ENCODE measurements at regions not wholly inside any gene's neighbourhood (a gene's known extent, or its start where the extent isn't known, plus 50 kb on each side); places are given as distances from the start of the nearest gene placed in this dataset.

DNA sequence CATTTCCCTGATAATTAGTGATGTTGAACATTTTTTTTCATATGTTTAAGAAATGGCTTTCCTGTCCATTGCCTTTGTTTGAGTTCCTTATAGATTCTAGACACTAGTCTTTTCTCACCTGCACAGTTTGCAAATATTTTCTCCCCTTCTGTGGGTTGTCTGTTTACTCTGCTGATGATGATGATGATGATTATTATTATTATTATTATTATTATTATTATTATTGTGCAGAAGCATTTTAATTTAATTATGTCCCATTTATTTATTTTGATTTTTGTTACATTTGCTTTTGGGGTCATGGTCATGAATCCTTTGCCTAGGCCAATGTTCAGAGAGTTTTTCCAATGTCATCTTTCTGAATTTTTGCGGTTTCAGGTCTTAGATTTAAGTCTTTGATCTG is 492.5 kb upstream of the TSHZ3 start:
- H3K4me2 ChIP-seq (ENCODE audit: low read depth, low read length), result no peak overlapping the region
- peaks cover 24% of the 10 kb centered on the region; the same call in 1 of the 2 replicates for H3K27me3 ChIP-seq (replicated peaks; ENCODE audit: insufficient read depth, low read length)
- no peak for DNase-seq
- H2AFZ ChIP-seq (ENCODE audit: low read length), result no peak overlapping the region
- TF ChIP-seq CTCF (IDR thresholded peaks at IDR 0.05; ENCODE audit: low read length), result no peak
- no peak for TF ChIP-seq EZH2phosphoT487 (IDR thresholded peaks at IDR 0.05; ENCODE audit: low read length)
- no peak for TF ChIP-seq EZH2 (optimal IDR thresholded peaks at IDR 0.05; ENCODE audit: low read depth, low read length)
- H3K79me2 ChIP-seq (ENCODE audit: low read length), result no peaks in the 10 kb centered on the region
- no peaks in the 10 kb centered on the region for H4K20me1 ChIP-seq (ENCODE audit: insufficient read depth, low read length)
- H3K27ac ChIP-seq (ENCODE audit: low read length), result no peak overlapping the region
- H3K4me3 ChIP-seq (ENCODE audit: low read length), result no peak overlapping the region
- H3K9me2 ChIP-seq (replicated peaks; ENCODE audit: insufficient read depth, low read length), result no peaks in the 10 kb centered on the region
- no peaks in the 10 kb centered on the region for H3K9me3 ChIP-seq (replicated peaks; ENCODE audit: insufficient read depth, low read length)
- H3K4me1 ChIP-seq (ENCODE audit: low read length), result no peaks in the 10 kb centered on the region
- H3F3A ChIP-seq (ENCODE audit: insufficient read depth, low read length), result no peaks in the 10 kb centered on the region
- H3K36me3 ChIP-seq (replicated peaks; ENCODE audit: insufficient read depth, low read length), result no peaks in the 10 kb centered on the region
- no peak overlapping the region for H3K9ac ChIP-seq (ENCODE audit: low read length)

GRCh38 chr19:31863122-31863521 is 482.3 kb upstream of the ZNF507 start:
- Histone ChIP-seq H3K4me2 (ENCODE audit: low read depth, low read length) (no peak overlapping the region), H4K20me1 (ENCODE audit: insufficient read depth, low read length) (no peaks in the 10 kb centered on the region), H3K4me3 (ENCODE audit: low read length) (no peak overlapping the region), H3K36me3 (replicated peaks; ENCODE audit: insufficient read depth, low read length) (no peaks in the 10 kb centered on the region), H3K79me2 (ENCODE audit: low read length) (no peaks in the 10 kb centered on the region), H3K27ac (ENCODE audit: low read length) (no peak overlapping the region), H2AFZ (ENCODE audit: low read length) (no peak overlapping the region), H3K9ac (ENCODE audit: low read length) (no peak overlapping the region), H3K9me3 (replicated peaks; ENCODE audit: insufficient read depth, low read length) (no peaks in the 10 kb centered on the region), H3F3A (ENCODE audit: insufficient read depth, low read length) (no peaks in the 10 kb centered on the region), H3K9me2 (replicated peaks; ENCODE audit: insufficient read depth, low read length) (no peaks in the 10 kb centered on the region), H3K4me1 (ENCODE audit: low read length) (no peaks in the 10 kb centered on the region), H3K27me3 (replicated peaks; ENCODE audit: insufficient read depth, low read length) (no peaks in the 10 kb centered on the region)
- TF ChIP-seq CTCF (IDR thresholded peaks at IDR 0.05; ENCODE audit: low read length), result no peak
- no peak for TF ChIP-seq EZH2 (optimal IDR thresholded peaks at IDR 0.05; ENCODE audit: low read depth, low read length)
- TF ChIP-seq EZH2phosphoT487 (IDR thresholded peaks at IDR 0.05; ENCODE audit: low read length), result no peak
- DNase-seq, result no peak

DNA sequence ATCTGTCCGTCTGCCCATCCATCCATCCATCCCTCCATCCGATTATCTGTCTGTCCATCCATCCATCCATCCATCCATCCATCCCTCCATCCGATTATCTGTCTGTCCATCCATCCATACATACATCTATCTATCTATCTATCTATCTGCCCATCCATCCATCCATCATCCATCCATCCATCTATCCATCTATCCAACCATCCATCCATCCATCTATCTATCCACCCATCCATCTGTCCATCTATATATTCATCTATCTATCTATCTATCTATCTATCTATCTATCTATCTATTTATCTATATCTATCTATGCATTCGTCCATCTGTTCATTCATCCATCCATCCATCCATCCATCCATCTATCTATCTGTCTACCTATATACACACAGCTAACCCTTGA is 471.1 kb upstream of the ZNF507 start:
- no peak overlapping the region for H3K9ac ChIP-seq (ENCODE audit: low read length)
- no peaks in the 10 kb centered on the region for H3K36me3 ChIP-seq (replicated peaks; ENCODE audit: insufficient read depth, low read length)
- no peak overlapping the region for H3K27ac ChIP-seq (ENCODE audit: low read length)
- H3K4me2 ChIP-seq (ENCODE audit: low read depth, low read length), result no peak overlapping the region
- H3K79me2 ChIP-seq (ENCODE audit: low read length), result no peaks in the 10 kb centered on the region
- no peaks in the 10 kb centered on the region for H3K4me1 ChIP-seq (ENCODE audit: low read length)
- no peak for DNase-seq
- H3K4me3 ChIP-seq (ENCODE audit: low read length), result no peak overlapping the region
- H2AFZ ChIP-seq (ENCODE audit: low read length), result no peak overlapping the region
- no peak for TF ChIP-seq EZH2 (optimal IDR thresholded peaks at IDR 0.05; ENCODE audit: low read depth, low read length)
- no peak for TF ChIP-seq EZH2phosphoT487 (IDR thresholded peaks at IDR 0.05; ENCODE audit: low read length)
- no peak for TF ChIP-seq CTCF (IDR thresholded peaks at IDR 0.05; ENCODE audit: low read length)
- H3K9me2 ChIP-seq (replicated peaks; ENCODE audit: insufficient read depth, low read length), result no peaks in the 10 kb centered on the region
- no peaks in the 10 kb centered on the region for H3K9me3 ChIP-seq (replicated peaks; ENCODE audit: insufficient read depth, low read length)
- peaks cover 12% of the 10 kb centered on the region; the same call in 1 of the 2 replicates for H3K27me3 ChIP-seq (replicated peaks; ENCODE audit: insufficient read depth, low read length)
- H3F3A ChIP-seq (ENCODE audit: insufficient read depth, low read length), result no peaks in the 10 kb centered on the region
- no peaks in the 10 kb centered on the region for H4K20me1 ChIP-seq (ENCODE audit: insufficient read depth, low read length)

All from MM.1S (cell line).